MM.1S (cell line): ENCODE measurements at regions not wholly inside any gene's neighbourhood (a gene's known extent, or its start where the extent isn't known, plus 50 kb on each side); places are given as distances from the start of the nearest gene placed in this dataset.

ENCODE experiments used
- CTCF ChIP-seq: fragments of 300-600 bp; sonication (generic); IDR thresholded peaks from 2 replicates; pipeline ENCODE4 v1.5.1; 2016; ENCODE audit warnings: antibody characterized with exemption, low read length, mixed read lengths
- EZH2phosphoT487 ChIP-seq: fragments of 300-600 bp; sonication (generic); IDR thresholded peaks from 2 replicates; pipeline ENCODE4 v1.6.1; 2018; ENCODE audit warnings: antibody characterized with exemption, low read length

- TF ChIP-seq CTCF (no peak), EZH2phosphoT487 (no peak)
Observed at GRCh38 chr5:126103050-126103449, 320.2 kb upstream of the GRAMD2B start.
